ENCODE measurements at regions not wholly inside any gene's neighbourhood (a gene's known extent, or its start where the extent isn't known, plus 50 kb on each side); places are given as distances from the start of the nearest gene placed in this dataset.

- TF ChIP-seq CTCF (IDR thresholded peaks at IDR 0.05): no peak
- no peak for TF ChIP-seq POLR2A (IDR thresholded peaks at IDR 0.05)
Measured at GRCh38 chr16:63921737-63922295, 1200.0 kb downstream of the CDH11 start.

All from thyroid gland (tissue), 4 donors.